GM23248 (cell line): ENCODE measurements at regions not wholly inside any gene's neighbourhood (a gene's known extent, or its start where the extent isn't known, plus 50 kb on each side); places are given as distances from the start of the nearest gene placed in this dataset.

ENCODE experiments used
- DNase-seq: peaks from one replicate; pipeline ENCODE4 v3.0.0-alpha.2; 2015
- H2AFZ ChIP-seq: fragments of 200-600 bp; sonication (generic); 2 replicates; pipeline ENCODE4 v1.6.1; 2016; ENCODE audit warnings: antibody characterized with exemption
- H3F3A ChIP-seq: fragments of 200-600 bp; sonication (generic); 2 replicates; pipeline ENCODE4 v1.6.1; 2016; ENCODE audit warnings: mild to moderate bottlenecking, antibody characterized with exemption, mixed run types; ENCODE audit not compliant: insufficient read depth
- H3K27ac ChIP-seq: fragments of 200-600 bp; sonication (generic); 2 replicates; pipeline ENCODE4 v1.5.1; 2016; ENCODE audit warnings: mild to moderate bottlenecking
- H3K27me3 ChIP-seq: fragments of 200-600 bp; sonication (generic); replicated peaks from 2 replicates; pipeline ENCODE4 v1.6.1; 2016; ENCODE audit warnings: mild to moderate bottlenecking; ENCODE audit not compliant: insufficient read depth
- H3K36me3 ChIP-seq: fragments of 200-600 bp; sonication (generic); 2 replicates; pipeline ENCODE4 v1.6.1; 2016; ENCODE audit warnings: low read depth, mild to moderate bottlenecking
- H3K4me1 ChIP-seq: fragments of 200-600 bp; sonication (generic); 2 replicates; pipeline ENCODE4 v1.6.1; 2016; ENCODE audit warnings: mild to moderate bottlenecking; ENCODE audit not compliant: insufficient read depth
- H3K4me2 ChIP-seq: fragments of 200-600 bp; sonication (generic); one replicate; pipeline ENCODE4 v1.6.1; 2016; ENCODE audit warnings: mild to moderate bottlenecking; ENCODE audit not compliant: unreplicated experiment
- H3K4me3 ChIP-seq: fragments of 200-600 bp; sonication (generic); 2 replicates; pipeline ENCODE4 v1.5.1; 2016; ENCODE audit warnings: mild to moderate bottlenecking
- H3K79me2 ChIP-seq: fragments of 200-600 bp; sonication (generic); 2 replicates; pipeline ENCODE4 v1.6.1; 2016; ENCODE audit warnings: mild to moderate bottlenecking; ENCODE audit not compliant: insufficient read depth
- H3K9ac ChIP-seq: fragments of 200-600 bp; sonication (generic); 2 replicates; pipeline ENCODE4 v1.6.1; 2016; ENCODE audit warnings: mild to moderate bottlenecking
- H3K9me2 ChIP-seq: fragments of 200-600 bp; sonication (generic); 2 replicates; pipeline ENCODE4 v1.6.1; 2016; ENCODE audit warnings: mixed run types, mild to moderate bottlenecking, moderate library complexity; ENCODE audit not compliant: insufficient read depth
- H3K9me3 ChIP-seq: fragments of 200-600 bp; sonication (generic); one replicate; pipeline ENCODE4 v1.6.1; 2017; ENCODE audit warnings: low read depth
- H4K20me1 ChIP-seq: fragments of 200-600 bp; sonication (generic); 2 replicates; pipeline ENCODE4 v1.6.0; 2016; ENCODE audit not compliant: insufficient read depth
- EZH2 ChIP-seq: fragments of 200-600 bp; sonication (generic); IDR thresholded peaks from 2 replicates; pipeline ENCODE4 v1.6.1; 2018; ENCODE audit warnings: antibody characterized with exemption, mild to moderate bottlenecking; ENCODE audit not compliant: insufficient read depth, poor library complexity, severe bottlenecking
- EZH2phosphoT487 ChIP-seq: fragments of 200-600 bp; sonication (generic); IDR thresholded peaks from 2 replicates; pipeline ENCODE4 v1.6.1; 2018; ENCODE audit warnings: antibody characterized with exemption, moderate library complexity, mild to moderate bottlenecking, low read depth; ENCODE audit not compliant: insufficient read depth
- WGBS, 2 experiments: methylation state at CpG; one replicate each; pipeline ENCODE4 v1.1.6; 2015 to 2017; ENCODE audit warnings: low lambda C conversion rate in 2 of 2, low coverage in 1 of 2; ENCODE audit errors: missing lambda C conversion rate in 2 of 2; 5-methylcytosine and 5-hydroxymethylcytosine counted together
- in situ Hi-C: fragments of 300-500 bp; cut with MboI; formaldehyde crosslinking; loops from 2 replicates; pipeline ENCODE4 v1.15.0; 2020

- no peak for DNase-seq
- in situ Hi-C loops = no loop called here
- Histone ChIP-seq H3K9me3 (peaks cover 4% of the 10 kb centered on the region), H3K4me2 (no peak overlapping the region), H3K36me3 (no peaks in the 10 kb centered on the region), H3K27ac (no peak overlapping the region), H3K9me2 (no peaks in the 10 kb centered on the region), H3F3A (no peaks in the 10 kb centered on the region), H3K27me3 (no peaks in the 10 kb centered on the region), H2AFZ (no peak overlapping the region), H3K79me2 (no peaks in the 10 kb centered on the region), H4K20me1 (no peaks in the 10 kb centered on the region), H3K4me3 (no peak overlapping the region), H3K9ac (no peak overlapping the region), H3K4me1 (no peaks in the 10 kb centered on the region)
- WGBS, 2 experiments = 6 to 11% methylated on average over 1 of the region's 1 CpG
- no peak for TF ChIP-seq EZH2
- no peak for TF ChIP-seq EZH2phosphoT487
Observed at GRCh38 chr6:92024110-92024509, 1395.2 kb downstream of the EPHA7 start.

GRCh38 chr6:92023410-92023966, 1395.9 kb downstream of the EPHA7 start:
- Histone ChIP-seq H3K9me3 (peaks cover 4% of the 10 kb centered on the region), H3K36me3 (no peaks in the 10 kb centered on the region), H3K9ac (no peak overlapping the region), H2AFZ (no peak overlapping the region), H3F3A (no peaks in the 10 kb centered on the region), H3K4me3 (no peak overlapping the region), H3K27ac (no peak overlapping the region), H3K4me1 (no peaks in the 10 kb centered on the region), H3K79me2 (no peaks in the 10 kb centered on the region), H3K27me3 (no peaks in the 10 kb centered on the region), H3K4me2 (no peak overlapping the region), H3K9me2 (no peaks in the 10 kb centered on the region), H4K20me1 (no peaks in the 10 kb centered on the region)
- DNase-seq = no peak
- WGBS, 2 experiments = 2 to 7% methylated on average over 2 of the region's 2 CpGs
- no peak for TF ChIP-seq EZH2phosphoT487
- TF ChIP-seq EZH2 = no peak
- in situ Hi-C loops = no loop called here

- H3K9me3 ChIP-seq = no peaks in the 10 kb centered on the region
- H3K27me3 ChIP-seq = no peaks in the 10 kb centered on the region
- no peaks in the 10 kb centered on the region for H3K36me3 ChIP-seq
- no peak overlapping the region for H3K4me3 ChIP-seq
- DNase-seq = no peak
- H2AFZ ChIP-seq = no peak overlapping the region
- no peaks in the 10 kb centered on the region for H3K9me2 ChIP-seq
- in situ Hi-C loops = no loop called here
- H3K27ac ChIP-seq = no peak overlapping the region
- no peak overlapping the region for H3K4me2 ChIP-seq
- no peaks in the 10 kb centered on the region for H3K79me2 ChIP-seq
- WGBS, 2 experiments = 61 to 74% methylated on average over 12 to 29 of the region's 29 CpGs
- H3K4me1 ChIP-seq = no peaks in the 10 kb centered on the region
- no peaks in the 10 kb centered on the region for H4K20me1 ChIP-seq
- no peak for TF ChIP-seq EZH2
- no peak for TF ChIP-seq EZH2phosphoT487
- no peak overlapping the region for H3K9ac ChIP-seq
- no peaks in the 10 kb centered on the region for H3F3A ChIP-seq
Observed at GRCh38 chr6:92011681-92012245, 1407.6 kb downstream of the EPHA7 start.

- H3K9ac ChIP-seq = no peak overlapping the region
- in situ Hi-C loops = no loop called here
- WGBS, 2 experiments = 29 to 34% methylated on average over 7 of the region's 7 CpGs
Observed at GRCh38 chr6:92008757-92009502, 1410.4 kb downstream of the EPHA7 start.

More at GRCh38 chr6:92008757-92009502, 1410.4 kb downstream of the EPHA7 start:
- H2AFZ ChIP-seq = no peak overlapping the region
- TF ChIP-seq EZH2 (no peak), EZH2phosphoT487 (no peak)
- H4K20me1 ChIP-seq = no peaks in the 10 kb centered on the region
- H3K27ac ChIP-seq = no peak overlapping the region
- no peaks in the 10 kb centered on the region for H3K27me3 ChIP-seq
- no peaks in the 10 kb centered on the region for H3K9me2 ChIP-seq
- H3K4me1 ChIP-seq = no peaks in the 10 kb centered on the region
- no peak overlapping the region for H3K4me2 ChIP-seq
- no peaks in the 10 kb centered on the region for H3K9me3 ChIP-seq
- no peak for DNase-seq
- no peaks in the 10 kb centered on the region for H3K36me3 ChIP-seq
- no peak overlapping the region for H3K4me3 ChIP-seq
- H3F3A ChIP-seq = no peaks in the 10 kb centered on the region
- no peaks in the 10 kb centered on the region for H3K79me2 ChIP-seq
